ENCODE measurements at regions not wholly inside any gene's neighbourhood (a gene's known extent, or its start where the extent isn't known, plus 50 kb on each side); places are given as distances from the start of the nearest gene placed in this dataset.
"Not testable (repeated sequence)": the region's sequence is repeated elsewhere in the genome, so short reads cannot be mapped to it uniquely, and the experiment has no call there.

DNA sequence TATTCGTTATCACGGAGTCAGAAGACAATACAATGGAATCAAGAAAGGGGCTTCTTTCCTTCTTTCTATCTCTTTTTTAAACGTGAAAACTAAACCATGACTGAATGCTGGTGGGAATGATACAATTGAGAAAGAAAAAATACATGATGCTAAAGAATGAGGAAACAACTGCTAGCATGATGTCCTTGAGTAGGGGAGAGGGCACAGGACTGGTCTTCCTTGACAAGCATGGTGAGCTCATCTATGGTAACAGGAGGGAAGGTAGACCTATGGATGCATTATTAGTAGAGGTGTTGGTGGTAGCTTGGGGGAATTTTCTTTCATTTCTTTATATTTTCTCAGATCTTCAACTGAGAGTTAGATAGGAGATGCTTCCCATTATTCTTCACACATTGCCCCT, 88.9 kb upstream of the COL1A2 start:
- FAIRE-seq: no peak
- no peak for DNase-seq (ENCODE audit: low spot score)

DNA sequence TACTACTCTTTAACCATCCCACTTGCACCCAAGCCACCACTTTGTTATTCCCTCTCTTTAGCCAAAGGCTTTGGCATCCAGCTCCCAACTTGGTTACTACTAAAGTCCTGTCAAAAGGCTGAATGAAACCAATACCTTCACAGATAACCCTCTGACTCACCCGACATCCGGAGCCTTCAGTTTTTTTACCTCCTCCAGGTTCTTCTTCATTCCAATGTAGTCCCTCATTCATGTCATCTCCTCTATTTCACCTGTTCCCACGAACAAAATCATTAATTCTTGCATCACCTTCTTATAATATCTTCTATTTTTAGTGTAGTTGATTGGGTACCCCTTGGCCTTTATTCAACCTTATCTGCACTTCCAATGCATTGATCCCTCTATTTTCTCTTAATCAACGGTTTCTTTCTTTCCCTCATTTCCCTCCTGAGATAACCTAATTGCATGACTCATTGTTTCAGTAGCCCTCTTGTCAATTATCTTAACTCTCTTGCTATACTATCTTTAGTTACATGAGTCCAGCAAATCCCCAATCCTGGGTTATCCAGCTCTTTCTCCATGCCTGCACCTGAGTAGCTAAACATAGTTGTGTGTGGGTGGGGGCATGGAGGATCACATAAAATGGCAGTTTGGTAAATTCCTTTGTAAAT, 87.2 kb upstream of the COL1A2 start:
- no peak for FAIRE-seq
- no peak for DNase-seq (ENCODE audit: low spot score)

DNA sequence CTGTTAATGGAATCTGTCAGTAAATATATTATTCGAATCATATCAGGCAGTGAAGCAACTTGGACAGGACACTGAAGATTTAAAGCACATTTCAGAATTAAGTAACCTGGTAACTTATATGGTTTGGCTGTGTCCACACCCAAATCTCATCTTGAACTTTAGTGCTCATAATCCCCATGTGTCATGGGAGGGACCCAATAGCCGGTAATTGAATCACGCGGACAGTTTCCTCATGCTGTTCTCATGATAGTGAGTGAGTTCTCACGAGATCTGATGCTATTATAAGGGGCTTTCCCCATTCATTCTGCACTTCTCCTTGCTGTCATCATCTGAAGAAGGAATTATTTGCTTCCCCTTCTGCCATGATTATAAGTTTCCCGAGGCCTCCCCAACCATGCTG, 83.2 kb upstream of the COL1A2 start:
- DNase-seq (ENCODE audit: low spot score) (no peak), FAIRE-seq (no peak)

DNA sequence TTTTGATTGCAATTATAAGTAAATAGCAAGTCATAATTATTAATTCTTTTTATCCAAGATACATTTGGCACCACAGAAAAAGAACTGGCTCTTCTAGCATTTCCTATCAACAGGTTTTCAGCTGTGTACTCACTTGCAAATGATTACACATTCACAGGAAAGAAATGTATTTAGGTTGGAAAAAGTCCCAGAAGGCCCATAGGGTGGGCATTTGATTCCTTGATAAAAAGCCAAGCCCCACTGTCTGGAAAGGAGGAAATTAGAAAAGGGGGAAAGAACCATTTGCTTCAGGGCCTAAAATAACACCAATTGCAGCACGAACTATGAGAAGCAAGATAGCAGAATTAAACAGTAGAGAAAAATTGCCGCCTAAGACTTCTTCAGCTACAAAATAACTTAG, 80.8 kb upstream of the COL1A2 start:
- FAIRE-seq: no peak
- DNase-seq (ENCODE audit: low spot score): no peak

DNA sequence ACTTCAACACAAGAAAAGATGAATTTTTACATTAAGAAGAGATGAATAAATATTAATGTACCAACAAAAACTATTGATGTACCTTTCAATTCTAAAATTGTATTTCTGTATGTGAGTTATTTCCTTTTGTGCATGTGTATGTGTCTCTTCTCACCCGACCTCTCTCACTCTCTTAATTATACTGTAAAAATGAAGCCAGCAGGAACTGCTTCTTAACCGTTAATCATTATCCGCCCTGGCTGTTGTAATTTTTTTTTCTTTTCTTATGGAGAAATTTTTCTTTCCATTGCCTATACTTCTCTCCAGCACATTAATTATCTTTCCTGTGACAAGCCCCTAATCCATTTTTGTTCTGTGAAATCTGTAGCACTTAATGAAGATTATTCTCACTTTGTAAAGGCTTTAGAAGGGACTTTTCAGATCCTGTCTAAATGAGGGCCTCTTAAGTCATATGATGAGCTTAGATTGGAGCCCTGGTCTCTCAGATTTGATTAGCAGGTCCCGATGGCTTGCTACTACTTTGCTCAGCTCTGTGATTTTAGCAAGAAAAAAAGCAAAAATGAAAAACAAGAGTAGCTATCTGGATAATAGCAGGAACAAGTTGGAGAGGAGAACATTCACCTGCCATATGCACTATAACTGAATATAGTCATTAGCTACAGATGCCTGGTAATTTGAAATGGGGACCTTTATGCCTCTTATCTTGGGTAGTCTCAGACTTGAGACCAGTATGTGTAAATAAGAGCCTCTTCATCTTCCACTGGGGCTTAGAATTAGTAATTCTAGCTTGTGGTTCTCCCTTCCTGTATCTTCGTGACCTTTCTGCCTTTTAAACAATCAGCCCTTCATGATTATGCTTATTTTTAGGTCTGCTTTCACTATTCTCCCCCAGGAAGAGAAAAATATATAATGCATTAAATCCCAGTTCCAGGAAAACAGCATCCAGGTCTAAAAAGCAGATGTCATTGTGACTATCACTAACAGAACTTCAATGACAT, 80.0 kb upstream of the COL1A2 start:
- peak; percentile 47 for FAIRE-seq
- no peak for DNase-seq (ENCODE audit: low spot score)

DNA sequence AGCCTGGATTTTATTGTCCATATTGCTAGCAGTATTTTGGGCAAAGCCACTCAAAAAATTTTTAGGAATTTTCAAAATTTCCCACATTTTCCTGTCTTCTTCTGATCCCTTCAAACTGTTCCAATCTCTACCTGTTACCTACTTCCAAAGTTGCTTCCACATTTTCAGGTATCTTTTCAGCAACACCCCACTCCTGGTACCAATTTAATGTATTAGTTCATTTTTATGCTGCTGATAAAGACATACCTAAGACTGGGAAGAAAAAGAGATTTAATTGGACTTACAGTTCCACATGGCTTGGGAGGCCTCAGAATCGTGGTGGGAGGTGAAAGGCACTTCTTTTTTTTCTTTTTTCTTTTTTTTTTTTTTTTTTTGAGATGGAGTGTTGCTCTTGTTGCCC, 73.6 kb upstream of the COL1A2 start:
- not testable (repeated sequence) for DNase-seq (ENCODE audit: low spot score); FAIRE-seq

DNA sequence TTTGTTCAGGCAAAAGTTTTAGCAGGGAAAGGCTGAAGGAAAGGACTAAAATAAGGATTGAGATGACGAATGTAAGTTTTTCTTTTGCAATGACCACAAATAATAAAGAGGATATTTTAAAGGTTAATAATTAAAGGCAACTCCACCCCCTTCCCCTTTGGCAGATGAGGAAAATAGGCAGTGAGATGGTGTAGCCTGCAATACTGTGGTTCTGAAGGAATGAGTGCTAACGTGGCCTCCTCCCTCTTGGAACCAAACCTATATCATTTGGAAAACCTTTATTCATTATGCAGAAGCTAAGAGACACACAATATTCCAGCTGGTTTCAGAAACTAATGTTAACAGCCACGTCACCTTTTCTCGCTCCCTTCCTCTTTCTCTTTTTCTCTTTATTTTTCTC, 70.9 kb upstream of the COL1A2 start:
- no peak for FAIRE-seq
- DNase-seq (ENCODE audit: low spot score): no peak

DNA sequence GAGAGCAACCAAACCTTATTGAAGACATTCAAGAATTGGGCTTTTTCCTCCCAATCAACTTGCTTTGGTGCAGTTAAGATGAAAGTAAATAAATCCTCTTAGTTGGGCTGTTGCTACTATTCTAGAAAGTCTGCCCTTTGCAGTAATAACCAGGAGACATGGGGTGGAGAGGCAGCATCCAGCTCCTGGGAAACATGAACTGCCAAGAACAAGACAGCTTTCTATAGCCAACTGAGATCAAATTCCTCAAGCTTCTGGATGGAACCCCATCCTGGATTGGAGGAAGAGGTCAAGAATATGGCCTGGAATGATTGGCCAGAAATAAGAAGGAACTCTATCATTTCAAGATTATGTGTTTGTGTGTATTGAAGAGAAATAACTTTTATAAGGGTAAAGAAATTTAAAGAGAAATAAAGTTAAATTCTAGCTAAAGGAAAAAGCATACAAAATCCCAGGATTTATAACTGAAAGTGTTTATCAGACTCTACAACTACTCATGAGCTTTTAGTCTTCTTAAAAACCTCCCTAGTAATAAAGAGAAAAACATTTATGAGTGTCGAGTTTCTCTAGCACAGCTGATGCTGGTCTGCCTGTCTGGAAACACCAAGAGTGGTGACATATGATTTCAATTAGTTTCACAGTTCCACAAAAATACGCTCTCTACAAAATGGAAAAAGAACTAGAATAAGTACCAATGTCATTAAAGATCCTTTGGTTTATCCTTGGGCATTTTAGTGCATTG, 70.1 kb upstream of the COL1A2 start:
- DNase-seq (ENCODE audit: low spot score): no peak
- no peak for FAIRE-seq

DNA sequence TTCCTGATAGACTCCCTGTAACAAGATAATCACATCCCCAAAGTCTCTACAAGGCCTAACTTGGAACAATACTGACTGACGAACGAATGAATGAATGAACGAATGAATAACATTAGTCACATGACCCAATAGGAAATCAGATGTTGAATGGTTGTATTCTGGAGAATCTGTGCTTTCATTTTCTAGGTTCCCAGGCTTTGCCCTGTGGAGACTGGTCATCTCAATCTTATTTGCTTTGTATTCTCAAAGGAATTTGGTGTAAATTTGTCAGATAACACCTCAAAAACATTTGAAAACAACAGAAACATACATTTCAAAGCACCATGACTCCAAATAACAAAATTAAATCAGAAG, 69.6 kb upstream of the COL1A2 start:
- no peak for FAIRE-seq
- no peak for DNase-seq (ENCODE audit: low spot score)

DNA sequence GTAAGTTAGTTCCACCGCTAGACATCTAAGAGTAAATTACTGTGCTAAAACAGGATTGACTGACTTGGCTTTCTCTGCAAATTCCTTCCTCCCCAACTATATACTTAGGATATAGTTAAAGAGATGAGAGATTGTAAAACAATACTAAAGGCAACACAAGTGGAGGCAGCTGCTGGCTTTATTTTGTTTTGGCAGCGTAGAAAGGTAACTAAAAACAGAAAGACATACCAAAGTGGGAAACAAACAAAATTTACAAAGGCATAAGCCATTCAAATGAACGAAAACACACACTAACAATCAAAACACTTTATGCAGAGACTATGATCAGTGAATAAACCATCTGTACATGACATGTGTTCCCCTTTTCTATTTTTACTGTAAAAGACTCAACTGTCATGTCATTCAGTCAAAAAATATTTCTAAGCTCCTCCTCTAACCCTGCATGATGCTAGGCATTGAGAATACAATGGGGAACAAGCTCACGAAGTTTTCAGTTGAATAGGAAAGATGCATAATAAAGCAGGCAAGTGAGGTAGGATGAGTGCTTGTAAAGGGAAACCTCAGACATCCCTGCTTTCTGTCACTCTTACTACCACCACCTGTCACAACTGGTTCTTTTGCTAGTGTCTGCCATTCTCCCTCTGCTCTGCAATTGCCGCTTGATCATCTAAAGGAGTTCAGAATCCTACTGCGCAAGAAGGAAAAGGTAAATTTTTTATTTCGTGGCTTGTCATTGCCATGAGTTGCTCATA, 64.2 kb upstream of the COL1A2 start:
- FAIRE-seq (no peak), DNase-seq (ENCODE audit: low spot score) (no peak)

DNA sequence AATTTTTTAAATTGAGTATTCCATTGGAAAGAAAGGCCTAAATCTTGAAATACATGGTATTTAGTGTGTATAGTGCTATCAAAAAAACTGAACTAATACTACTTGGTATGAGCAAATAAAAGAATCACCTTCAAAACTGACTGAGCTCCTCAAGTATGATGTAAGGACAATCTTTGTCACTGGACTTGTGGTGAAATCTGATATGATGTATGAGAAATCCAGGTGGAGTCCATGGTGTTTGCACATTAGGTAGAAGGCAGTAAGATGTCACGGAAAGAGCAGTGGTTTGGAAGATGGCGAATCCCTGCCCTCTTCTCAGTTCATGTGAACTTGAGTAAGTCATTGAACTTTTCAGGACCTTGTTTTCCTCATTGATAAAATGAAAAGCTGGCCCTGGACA, 62.1 kb upstream of the COL1A2 start:
- FAIRE-seq (no peak), DNase-seq (ENCODE audit: low spot score) (no peak)

DNA sequence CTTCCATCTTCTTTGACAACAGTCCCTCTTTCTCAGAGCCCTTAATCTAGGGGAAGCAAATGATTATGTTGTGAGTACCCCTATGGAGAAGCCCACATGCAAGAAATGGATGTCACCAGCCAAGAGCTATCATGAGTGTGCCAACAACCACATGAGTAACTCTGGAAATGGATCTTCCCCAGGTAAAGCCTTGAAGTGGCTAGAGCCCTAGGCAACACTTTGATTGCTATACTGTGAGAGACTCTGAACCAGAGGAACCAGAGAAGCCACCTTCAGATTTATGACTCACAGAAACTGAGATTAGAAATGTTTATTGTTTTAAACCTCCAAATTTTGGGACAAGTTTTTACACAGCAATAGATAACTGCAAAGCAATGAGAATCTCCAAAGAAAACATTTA, 60.9 kb upstream of the COL1A2 start:
- no peak for DNase-seq (ENCODE audit: low spot score)
- FAIRE-seq: no peak

DNA sequence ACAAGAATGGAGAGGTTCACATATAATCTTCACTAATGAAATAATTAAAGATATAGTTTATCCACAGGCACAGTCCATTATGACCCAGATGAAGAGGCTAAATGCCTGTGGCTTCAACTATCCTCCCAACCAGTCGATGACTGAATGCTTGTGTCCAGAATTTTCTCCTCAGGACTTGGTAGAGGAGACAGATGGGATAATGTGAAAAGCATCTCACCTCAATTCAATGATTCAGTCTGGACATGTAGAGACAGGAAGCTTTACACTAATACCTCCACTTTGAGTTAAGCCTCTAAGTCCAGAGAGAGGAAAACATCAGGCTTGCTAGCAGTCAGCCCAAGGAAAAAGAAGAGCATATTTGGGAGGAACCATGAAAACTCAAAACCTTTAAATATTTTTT, 59.1 kb upstream of the COL1A2 start:
- FAIRE-seq: no peak
- no peak for DNase-seq (ENCODE audit: low spot score)

DNA sequence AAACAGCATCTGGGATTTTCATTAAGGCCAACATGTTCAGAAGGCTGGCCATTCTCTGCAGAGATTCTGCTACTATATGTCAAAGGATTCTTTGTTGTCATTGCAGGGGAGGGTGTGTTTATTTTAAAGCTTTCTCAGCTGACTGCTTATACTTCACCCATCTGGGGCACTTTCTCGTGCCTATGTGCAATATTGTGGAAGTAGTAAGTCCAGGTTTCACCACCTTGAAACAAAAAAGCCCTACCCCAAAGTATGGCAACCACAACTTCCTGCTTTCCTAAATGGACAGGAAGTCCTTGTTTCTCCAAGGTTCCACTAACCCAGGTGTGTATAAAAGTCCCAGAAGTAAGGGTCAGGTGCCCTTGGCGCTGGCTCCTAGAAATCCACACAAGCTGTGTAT, 58.7 kb upstream of the COL1A2 start:
- no peak for DNase-seq (ENCODE audit: low spot score)
- FAIRE-seq: no peak

DNA sequence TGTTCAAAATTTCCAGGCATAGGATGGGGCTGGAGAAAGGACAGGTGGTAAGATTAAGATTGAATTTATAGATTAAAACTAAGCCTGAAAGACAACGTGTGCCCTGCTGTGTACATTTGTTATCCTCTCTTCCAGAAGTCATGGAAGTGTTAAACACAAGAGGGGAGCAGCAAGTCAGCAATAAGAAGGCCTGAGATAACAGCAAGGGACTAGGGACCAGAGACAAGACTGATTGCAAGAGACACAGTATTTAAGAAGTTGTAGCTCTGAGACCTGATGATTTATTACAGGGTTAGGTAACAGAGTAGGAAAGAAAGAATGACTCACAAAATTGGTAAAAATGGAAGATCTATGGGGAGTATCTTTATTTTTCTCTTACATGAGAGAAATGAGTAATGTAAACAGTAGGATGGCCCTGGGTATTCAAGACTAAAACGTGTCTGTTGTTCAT, 55.7 kb upstream of the COL1A2 start:
- FAIRE-seq (no peak), DNase-seq (ENCODE audit: low spot score) (no peak)

DNA sequence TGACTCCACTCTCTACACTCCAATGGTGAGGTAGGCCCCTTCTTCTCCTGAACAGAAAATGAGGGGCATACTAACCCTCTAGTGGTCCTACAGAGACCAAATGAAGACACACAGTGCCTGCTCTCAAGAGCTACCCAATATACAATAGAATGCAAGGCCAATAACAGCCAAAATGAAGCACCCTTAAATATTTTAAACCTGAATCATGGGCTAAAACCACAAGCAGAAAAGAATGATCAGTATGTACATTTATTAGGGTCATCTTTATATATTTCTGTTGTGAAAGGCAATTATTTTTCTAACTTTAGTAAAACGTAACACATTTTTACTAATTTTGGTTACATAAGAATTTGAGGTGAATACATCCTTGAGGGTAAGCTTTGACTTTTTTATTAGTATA, 49.9 kb upstream of the COL1A2 start:
- FAIRE-seq (peak; percentile 23), DNase-seq (ENCODE audit: low spot score) (no peak)

All from RCC 7860 (cell line).